Esophagus muscularis mucosa (tissue), 4 donors: ENCODE measurements at regions not wholly inside any gene's neighbourhood (a gene's known extent, or its start where the extent isn't known, plus 50 kb on each side); places are given as distances from the start of the nearest gene placed in this dataset.

Experiments
- DNase-seq: peaks from one replicate; pipeline ENCODE4 v3.0.0-alpha.2; 2017; ENCODE audit errors: extremely low spot score
- H3K27ac ChIP-seq, 4 donors: fragments of 200-600 bp; sonication (generic); replicated peaks in 1 of 4; 1 replicate in 3 of 4; 2 replicates in 1 of 4; pipeline ENCODE4 v1.5.1; 2016 to 2019; ENCODE audit warnings: mild to moderate bottlenecking in 1 of 4
- H3K27me3 ChIP-seq, 4 donors: fragments of 200-600 bp; sonication (generic); one replicate each; pipeline versions ENCODE4 v1.5.1 to v1.6.0; 2016 to 2019
- H3K36me3 ChIP-seq, 4 donors: fragments of 200-600 bp; sonication (generic); one replicate each; pipeline ENCODE4 v1.5.1; 2016 to 2019
- H3K4me1 ChIP-seq, 4 donors: fragments of 200-600 bp; sonication (generic); one replicate each; pipeline ENCODE4 v1.5.1; 2016 to 2019
- H3K4me3 ChIP-seq, 4 donors: fragments of 200-600 bp; sonication (generic); 1 replicate in 2 of 4; 2 replicates in 2 of 4; pipeline ENCODE4 v1.5.1; 2016 to 2019; ENCODE audit warnings: mild to moderate bottlenecking in 4 of 4, moderate library complexity in 1 of 4
- H3K9me3 ChIP-seq, 4 donors: fragments of 200-600 bp; sonication (generic); 1 replicate in 3 of 4; 2 replicates in 1 of 4; pipeline ENCODE4 v1.5.1; 2016 to 2019
- EP300 ChIP-seq: sonication (generic); formaldehyde crosslinking; IDR thresholded peaks from one replicate; pipeline ENCODE4 v1.6.1; 2017; ENCODE audit warnings: antibody characterized with exemption
- POLR2A ChIP-seq: fragments of 450-650 bp; IDR thresholded peaks from one replicate; pipeline ENCODE4 v1.6.1; 2017; ENCODE audit warnings: antibody characterized with exemption, moderate library complexity, mild to moderate bottlenecking, low read depth
- POLR2AphosphoS5 ChIP-seq, 2 donors: sonication (generic); formaldehyde crosslinking; IDR thresholded peaks; one replicate each; pipeline ENCODE4 v1.6.1; 2017; ENCODE audit warnings: antibody characterized with exemption in 2 of 2
- WGBS: methylation state at CpG from one replicate; pipeline ENCODE4 v1.1.5; 2018; 5-methylcytosine and 5-hydroxymethylcytosine counted together
- intact Hi-C: fragments of 100-400 bp; cut with DNase I; formaldehyde crosslinking; loops from one replicate; pipeline ENCODE4 v1.15.1; 2023
- TF ChIP-seq, protein P1 (sequence below), 3 experiments: fragments of 200-600 bp in 2 of 3; fragments of 450-650 bp in 1 of 3; sonication (generic) in 2 of 3; IDR thresholded peaks; one replicate each; pipeline ENCODE4 v1.5.1; 2017 to 2019; ENCODE audit warnings: antibody characterized with exemption in 3 of 3, mild to moderate bottlenecking in 2 of 3, moderate library complexity in 1 of 3

DNA sequence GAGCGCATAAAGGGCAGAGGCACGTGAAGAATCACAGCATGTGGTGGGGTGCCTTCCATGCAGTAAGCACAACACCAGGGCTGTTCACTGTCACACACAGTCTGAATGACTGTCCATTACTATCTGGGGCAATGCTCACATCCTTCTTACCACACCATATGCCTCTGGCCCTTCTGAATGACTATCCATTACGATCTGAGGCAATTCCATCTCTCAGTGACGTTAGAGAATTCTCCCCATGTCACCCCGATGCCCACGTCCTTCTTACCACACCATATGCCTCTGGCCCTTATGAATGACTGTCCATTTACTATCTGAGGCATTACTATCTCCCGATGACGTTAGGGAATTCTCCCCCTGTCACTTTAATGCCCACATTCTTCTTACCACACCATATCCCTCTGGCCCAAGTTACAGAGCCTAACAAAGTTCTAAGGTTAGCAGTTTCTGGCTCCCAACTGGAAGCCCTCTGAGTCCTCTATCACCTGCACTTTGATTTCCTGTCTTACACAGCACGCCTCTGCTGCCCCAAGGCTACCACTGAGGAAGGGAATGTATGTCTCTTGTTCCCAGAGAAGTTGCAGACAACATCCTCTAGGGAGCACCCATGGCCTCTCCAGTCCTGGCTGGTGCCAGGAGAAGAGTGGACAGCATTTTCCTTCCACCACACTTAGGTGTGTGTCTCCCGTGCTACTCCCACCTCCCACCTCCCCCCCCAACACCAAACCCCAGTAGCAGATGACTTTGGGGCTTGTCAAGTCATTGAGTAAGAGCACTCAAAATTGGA is 154.8 kb downstream of the COG6 start:
- H3K4me3 ChIP-seq, result no peak overlapping the region
- DNase-seq, result no peak
- no peak for TF ChIP-seq POLR2A
- TF ChIP-seq, protein P1, sequence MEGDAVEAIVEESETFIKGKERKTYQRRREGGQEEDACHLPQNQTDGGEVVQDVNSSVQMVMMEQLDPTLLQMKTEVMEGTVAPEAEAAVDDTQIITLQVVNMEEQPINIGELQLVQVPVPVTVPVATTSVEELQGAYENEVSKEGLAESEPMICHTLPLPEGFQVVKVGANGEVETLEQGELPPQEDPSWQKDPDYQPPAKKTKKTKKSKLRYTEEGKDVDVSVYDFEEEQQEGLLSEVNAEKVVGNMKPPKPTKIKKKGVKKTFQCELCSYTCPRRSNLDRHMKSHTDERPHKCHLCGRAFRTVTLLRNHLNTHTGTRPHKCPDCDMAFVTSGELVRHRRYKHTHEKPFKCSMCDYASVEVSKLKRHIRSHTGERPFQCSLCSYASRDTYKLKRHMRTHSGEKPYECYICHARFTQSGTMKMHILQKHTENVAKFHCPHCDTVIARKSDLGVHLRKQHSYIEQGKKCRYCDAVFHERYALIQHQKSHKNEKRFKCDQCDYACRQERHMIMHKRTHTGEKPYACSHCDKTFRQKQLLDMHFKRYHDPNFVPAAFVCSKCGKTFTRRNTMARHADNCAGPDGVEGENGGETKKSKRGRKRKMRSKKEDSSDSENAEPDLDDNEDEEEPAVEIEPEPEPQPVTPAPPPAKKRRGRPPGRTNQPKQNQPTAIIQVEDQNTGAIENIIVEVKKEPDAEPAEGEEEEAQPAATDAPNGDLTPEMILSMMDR (IDR thresholded peaks at IDR 0.05), result no peak
- TF ChIP-seq POLR2AphosphoS5 (IDR thresholded peaks at IDR 0.05), result no peak
- no peak for TF ChIP-seq EP300
- peaks cover 0 to under 1% (median 0%) of the 10 kb centered on the region in 4 donors for H3K4me1 ChIP-seq
- no peak overlapping the region for H3K27ac ChIP-seq
- 91% methylated on average over 10 of the region's 10 CpGs for WGBS
- no peaks in the 10 kb centered on the region for H3K9me3 ChIP-seq
- no peaks in the 10 kb centered on the region for H3K27me3 ChIP-seq
- H3K36me3 ChIP-seq, result no peaks in the 10 kb centered on the region
- intact Hi-C loops, result no loop called here

DNA sequence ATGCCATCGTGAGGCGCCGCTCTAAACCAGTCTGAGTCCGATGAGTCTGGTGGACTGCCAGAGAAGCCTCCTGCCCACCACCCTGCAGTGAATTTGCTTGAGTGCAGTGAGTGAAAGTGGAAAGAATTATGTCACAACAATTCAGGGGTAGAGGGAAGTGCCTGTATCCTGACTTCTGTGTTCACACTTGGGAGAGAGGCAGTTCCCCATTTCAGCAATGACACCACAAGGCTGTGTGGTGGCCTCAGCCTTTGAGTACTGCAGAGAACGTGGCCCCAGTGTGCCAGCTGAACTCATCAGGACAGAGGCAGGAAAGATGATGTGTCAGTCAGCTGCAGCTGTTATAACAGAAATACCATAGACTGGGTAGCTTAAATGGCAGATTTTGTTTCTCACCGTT is 155.6 kb downstream of the COG6 start:
- Histone ChIP-seq H3K9me3 (no peaks in the 10 kb centered on the region), H3K4me1 (peaks cover 0 to 5% (median 0%) of the 10 kb centered on the region in 4 donors), H3K27ac (no peak overlapping the region), H3K36me3 (no peaks in the 10 kb centered on the region), H3K4me3 (no peak overlapping the region), H3K27me3 (no peaks in the 10 kb centered on the region)
- TF ChIP-seq EP300 (no peak), POLR2AphosphoS5 (IDR thresholded peaks at IDR 0.05) (no peak), POLR2A (no peak)
- TF ChIP-seq, protein P1 (IDR thresholded peaks at IDR 0.05), result no peak
- WGBS, result 79% methylated on average over 6 of the region's 6 CpGs
- intact Hi-C loops, result no loop called here
- no peak for DNase-seq

DNA sequence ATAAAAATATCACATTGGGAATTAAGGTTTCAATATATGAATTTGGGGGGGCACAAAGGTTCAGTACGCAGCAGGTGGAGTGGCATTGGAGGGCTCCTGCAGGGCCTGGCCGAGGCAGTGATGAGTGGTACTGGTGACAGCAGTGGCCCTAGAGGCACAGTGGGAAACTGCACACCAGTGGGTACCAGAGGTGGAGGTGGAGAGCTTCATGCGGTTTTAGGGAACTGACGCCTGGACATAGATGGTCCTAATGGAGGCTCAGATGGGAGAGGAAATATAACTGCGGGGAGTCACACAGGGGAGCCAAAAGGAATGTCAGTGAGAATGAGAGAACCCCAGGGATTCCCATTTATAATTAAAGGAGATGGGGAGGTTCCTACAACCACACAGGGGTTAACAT is 156.2 kb downstream of the COG6 start:
- no peak for DNase-seq
- no peaks in the 10 kb centered on the region for H3K36me3 ChIP-seq
- intact Hi-C loops, result no loop called here
- H3K4me3 ChIP-seq, result no peak overlapping the region
- 96% methylated on average over 5 of the region's 5 CpGs for WGBS
- H3K4me1 ChIP-seq, result peaks cover 0 to 5% (median 0%) of the 10 kb centered on the region in 4 donors
- no peaks in the 10 kb centered on the region for H3K27me3 ChIP-seq
- no peak for TF ChIP-seq POLR2AphosphoS5 (IDR thresholded peaks at IDR 0.05)
- TF ChIP-seq, protein P1 (IDR thresholded peaks at IDR 0.05), result no peak
- TF ChIP-seq EP300, result no peak
- no peaks in the 10 kb centered on the region for H3K9me3 ChIP-seq
- H3K27ac ChIP-seq, result no peak overlapping the region

DNA sequence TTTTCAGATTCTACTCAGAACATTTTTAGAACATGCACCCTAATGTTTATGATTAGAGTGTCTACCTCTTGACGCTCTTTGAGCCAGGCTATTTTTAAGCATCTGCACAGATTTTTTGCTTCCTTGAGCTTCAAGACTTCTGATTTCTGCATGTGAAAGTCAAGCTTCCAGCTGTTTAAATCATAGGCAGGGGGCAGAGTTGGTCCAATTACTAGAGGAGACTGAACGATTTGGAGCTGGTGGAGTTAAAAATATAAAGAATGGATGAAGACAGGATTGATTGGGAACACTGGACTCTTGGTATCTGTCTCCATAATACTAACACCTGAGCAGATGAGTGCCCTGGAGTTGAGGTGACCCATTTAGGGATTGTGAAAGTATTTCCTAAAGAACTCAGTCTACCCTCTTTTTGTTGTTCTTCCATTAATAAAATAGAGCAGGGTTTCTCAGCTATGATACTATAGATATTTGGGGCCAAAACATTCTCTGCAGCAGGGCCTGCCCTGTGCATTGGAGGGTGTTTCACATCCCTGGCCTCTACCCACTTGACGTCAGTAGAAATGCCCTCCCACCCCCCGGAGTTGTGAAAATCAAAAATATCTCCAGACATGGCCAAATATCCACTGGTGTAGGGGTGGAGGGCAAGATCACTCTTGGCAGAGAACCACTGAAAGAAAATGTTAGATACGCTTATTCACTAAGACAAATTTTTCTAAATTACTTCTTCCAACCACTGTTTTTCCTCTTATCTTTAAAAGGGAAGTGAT is 160.1 kb downstream of the COG6 start:
- Histone ChIP-seq H3K27me3 (no peaks in the 10 kb centered on the region), H3K4me3 (no peak overlapping the region), H3K36me3 (no peaks in the 10 kb centered on the region), H3K9me3 (no peaks in the 10 kb centered on the region), H3K27ac (no peak overlapping the region), H3K4me1 (peaks cover 0 to 5% (median 0%) of the 10 kb centered on the region in 4 donors)
- TF ChIP-seq POLR2A (no peak), POLR2AphosphoS5 (IDR thresholded peaks at IDR 0.05) (no peak), EP300 (no peak)
- TF ChIP-seq, protein P1 (IDR thresholded peaks at IDR 0.05), result no peak
- 65% methylated on average over 5 of the region's 5 CpGs for WGBS
- no peak for DNase-seq
- intact Hi-C loops, result no loop called here
